ENCODE measurements at regions not wholly inside any gene's neighbourhood (a gene's known extent, or its start where the extent isn't known, plus 50 kb on each side); places are given as distances from the start of the nearest gene placed in this dataset.

DNA sequence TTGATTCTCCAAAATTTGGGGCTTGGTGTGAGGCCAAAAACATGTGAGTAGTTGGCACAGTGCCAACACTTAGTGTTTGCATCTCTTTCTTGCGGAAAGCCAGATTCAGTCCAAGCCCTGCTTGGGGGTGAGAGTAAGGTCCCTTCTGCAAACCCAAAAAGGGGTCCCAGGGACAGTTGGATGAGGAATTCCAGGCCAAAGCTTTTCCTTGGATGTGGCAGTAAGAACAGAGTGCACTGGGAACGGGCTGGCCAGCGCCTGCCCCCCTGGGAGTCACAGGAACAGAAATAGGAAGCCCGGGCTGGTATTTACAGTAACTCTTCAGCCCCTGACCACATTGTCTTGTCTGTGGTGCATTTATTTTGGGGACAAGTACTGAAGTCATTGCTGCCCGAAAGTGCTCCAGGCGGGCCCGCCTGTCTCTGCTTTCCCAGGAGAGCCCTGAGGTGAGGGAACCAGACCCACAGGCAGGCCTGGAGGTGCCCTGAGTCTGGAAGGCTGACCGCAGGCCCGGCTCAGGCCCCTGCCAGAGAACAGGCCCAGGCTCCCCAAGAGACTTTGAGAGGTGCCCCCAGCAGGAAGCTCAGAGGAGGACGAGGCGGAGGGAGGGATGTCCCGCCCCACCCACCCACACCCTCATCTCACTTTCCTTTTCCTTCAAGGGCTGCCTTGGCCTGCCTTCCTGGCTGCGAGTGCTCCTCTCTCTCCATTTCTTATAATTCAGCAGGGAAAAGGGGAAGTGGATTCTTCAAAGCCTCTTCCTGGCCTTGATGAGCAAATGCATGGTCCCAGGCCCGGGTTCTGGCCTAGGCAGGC is 218.4 kb downstream of the MAFB start:
- no peak for TF ChIP-seq POLR2A (IDR thresholded peaks at IDR 0.05; ENCODE audit: low read depth, low read length)
- TF ChIP-seq TAF1 (IDR thresholded peaks at IDR 0.05; ENCODE audit: low read depth, low read length): no peak
- no peak for TF ChIP-seq POLR2AphosphoS5 (IDR thresholded peaks at IDR 0.05; ENCODE audit: low read depth, low read length)
- TF ChIP-seq PAX5 (IDR thresholded peaks at IDR 0.05; ENCODE audit: insufficient read depth, low read length, severe bottlenecking): no peak
- TF ChIP-seq SPI1 (IDR thresholded peaks at IDR 0.05; ENCODE audit: low read depth, low read length): peak; percentile 43
- TF ChIP-seq POU2F2 (IDR thresholded peaks at IDR 0.05; ENCODE audit: low read depth, low read length): no peak
- DNase-seq (ENCODE audit: insufficient read length, low spot score): no peak
- no peak for FAIRE-seq

DNA sequence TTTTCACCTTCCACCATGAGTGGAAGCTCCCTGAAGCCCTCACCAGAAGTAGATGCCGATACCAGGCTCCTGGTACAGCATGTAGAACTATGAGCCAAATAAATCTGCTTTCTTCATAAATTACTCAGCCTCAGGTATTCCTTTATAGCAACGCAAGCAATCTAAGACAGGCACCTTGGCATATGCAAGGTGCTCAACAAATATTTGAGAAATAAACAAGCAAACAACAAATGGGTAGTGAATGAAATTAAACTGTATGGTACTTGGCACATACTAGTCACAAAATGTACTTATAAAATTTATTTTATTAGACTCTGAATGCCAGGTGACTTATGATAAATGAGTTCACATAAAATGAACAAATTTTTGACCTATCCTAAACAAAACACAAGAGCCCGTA is 220.3 kb downstream of the MAFB start:
- DNase-seq (ENCODE audit: insufficient read length, low spot score) (no peak), FAIRE-seq (no peak)
- TF ChIP-seq POU2F2 (IDR thresholded peaks at IDR 0.05; ENCODE audit: low read depth, low read length) (no peak), POLR2AphosphoS5 (IDR thresholded peaks at IDR 0.05; ENCODE audit: low read depth, low read length) (no peak), POLR2A (IDR thresholded peaks at IDR 0.05; ENCODE audit: low read depth, low read length) (no peak), SPI1 (IDR thresholded peaks at IDR 0.05; ENCODE audit: low read depth, low read length) (no peak), PAX5 (IDR thresholded peaks at IDR 0.05; ENCODE audit: insufficient read depth, low read length, severe bottlenecking) (no peak), TAF1 (IDR thresholded peaks at IDR 0.05; ENCODE audit: low read depth, low read length) (no peak)

DNA sequence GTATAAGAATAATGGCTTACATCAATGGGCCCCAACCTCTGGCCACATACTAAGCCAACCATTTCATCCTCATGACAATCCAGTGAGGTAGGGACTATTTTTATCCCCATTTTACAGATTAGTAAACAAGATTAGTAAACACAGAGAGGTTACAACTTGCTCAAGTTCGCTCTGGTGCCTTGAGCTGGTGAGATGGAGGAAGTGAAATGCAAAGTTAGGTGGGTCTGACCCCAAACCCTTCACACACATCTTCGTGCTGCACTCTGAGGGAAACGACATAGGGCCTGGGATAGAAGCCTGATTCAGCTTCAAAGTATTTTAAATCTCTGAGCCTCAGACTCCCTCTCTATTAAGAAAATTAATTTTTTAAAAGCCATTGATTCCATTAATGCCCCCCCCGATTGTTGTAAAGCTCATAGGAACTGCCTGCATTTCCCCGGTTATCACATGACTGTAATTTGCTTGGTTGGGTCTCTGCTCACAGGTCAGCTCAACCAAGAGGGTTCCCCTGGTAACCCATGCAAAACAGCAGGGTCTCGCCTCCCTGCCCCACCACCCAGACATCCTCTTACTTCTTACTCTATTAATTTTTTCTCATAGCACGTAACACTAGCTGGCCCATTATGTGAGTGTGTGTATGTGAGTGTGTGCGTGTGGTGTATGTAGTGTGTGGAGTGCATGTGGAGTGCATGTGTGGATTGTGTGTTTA is 221.2 kb downstream of the MAFB start:
- TF ChIP-seq POLR2AphosphoS5 (IDR thresholded peaks at IDR 0.05; ENCODE audit: low read depth, low read length) (no peak), SPI1 (IDR thresholded peaks at IDR 0.05; ENCODE audit: low read depth, low read length) (no peak)
- no peak for FAIRE-seq
- DNase-seq (ENCODE audit: insufficient read length, low spot score): no peak

DNA sequence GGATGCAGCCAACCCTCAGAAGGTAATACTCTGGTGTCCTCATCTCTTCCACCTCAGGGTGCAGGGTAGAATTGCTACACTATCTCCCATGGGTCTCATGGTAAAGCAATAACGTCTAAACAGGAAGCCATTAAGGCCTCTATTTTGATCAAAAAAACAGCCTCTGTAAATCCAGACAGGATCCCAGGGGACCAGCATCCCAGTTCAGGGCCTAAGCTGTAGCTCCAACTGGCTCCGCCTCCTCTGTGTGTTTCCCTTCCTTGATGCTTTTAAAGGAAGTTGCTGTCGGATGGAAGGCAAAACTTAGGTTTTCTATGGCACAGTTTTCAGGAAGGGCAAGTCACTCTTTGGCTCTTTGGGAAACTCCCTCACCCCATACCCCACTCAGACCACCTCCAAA is 222.0 kb downstream of the MAFB start:
- FAIRE-seq (no peak), DNase-seq (ENCODE audit: insufficient read length, low spot score) (no peak)
- TF ChIP-seq POLR2AphosphoS5 (IDR thresholded peaks at IDR 0.05; ENCODE audit: low read depth, low read length) (no peak), PAX5 (IDR thresholded peaks at IDR 0.05; ENCODE audit: insufficient read depth, low read length, severe bottlenecking) (no peak), SPI1 (IDR thresholded peaks at IDR 0.05; ENCODE audit: low read depth, low read length) (no peak), POU2F2 (IDR thresholded peaks at IDR 0.05; ENCODE audit: low read depth, low read length) (no peak), TAF1 (IDR thresholded peaks at IDR 0.05; ENCODE audit: low read depth, low read length) (no peak)

DNA sequence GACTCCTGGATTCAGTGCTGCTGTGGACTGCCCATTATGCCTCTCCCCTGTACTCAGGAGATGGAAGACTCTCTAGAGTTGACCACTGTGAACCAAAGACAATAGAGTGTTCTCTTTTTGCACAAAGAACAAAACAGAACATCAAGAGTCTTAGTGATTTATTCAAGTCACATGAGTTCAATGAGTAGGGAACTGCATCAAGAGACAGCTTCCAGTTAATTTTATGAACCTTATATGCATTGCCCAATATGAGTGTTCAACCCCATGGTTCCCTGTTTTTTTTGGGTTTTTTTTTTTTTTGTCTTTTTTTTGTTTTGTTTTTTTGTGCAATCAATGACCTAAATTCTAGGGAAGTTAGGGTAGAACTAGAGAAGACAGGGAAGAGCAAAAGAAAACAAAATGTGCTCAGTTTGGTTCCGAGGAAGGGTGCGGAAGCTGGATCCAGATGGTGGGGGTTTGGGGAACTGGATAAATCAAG is 224.3 kb downstream of the MAFB start:
- no peak for DNase-seq (ENCODE audit: insufficient read length, low spot score)
- TF ChIP-seq POLR2A (IDR thresholded peaks at IDR 0.05; ENCODE audit: low read depth, low read length) (no peak), POU2F2 (IDR thresholded peaks at IDR 0.05; ENCODE audit: low read depth, low read length) (no peak), TAF1 (IDR thresholded peaks at IDR 0.05; ENCODE audit: low read depth, low read length) (no peak), PAX5 (IDR thresholded peaks at IDR 0.05; ENCODE audit: insufficient read depth, low read length, severe bottlenecking) (no peak), SPI1 (IDR thresholded peaks at IDR 0.05; ENCODE audit: low read depth, low read length) (no peak), POLR2AphosphoS5 (IDR thresholded peaks at IDR 0.05; ENCODE audit: low read depth, low read length) (no peak)
- FAIRE-seq: no peak

DNA sequence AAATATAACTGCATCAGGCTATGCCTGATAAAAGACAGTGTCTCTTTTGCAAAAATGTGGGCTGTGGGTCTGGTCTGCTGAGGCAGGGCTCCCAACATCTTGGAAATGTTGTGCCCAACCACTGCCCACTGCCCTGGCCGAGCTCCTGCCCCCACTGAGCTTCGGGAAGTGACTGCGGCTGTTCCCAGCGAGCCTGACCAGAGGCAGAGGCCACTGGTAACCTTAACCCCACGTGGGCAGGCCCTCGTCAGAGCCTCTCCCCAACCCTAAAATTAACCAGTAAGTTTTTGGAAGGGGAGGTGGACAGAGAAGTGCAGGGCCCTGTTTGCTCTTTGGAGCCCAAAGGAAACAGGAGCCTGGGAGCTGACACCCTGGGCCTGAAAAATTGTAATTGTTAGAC is 225.9 kb downstream of the MAFB start:
- FAIRE-seq (no peak), DNase-seq (ENCODE audit: insufficient read length, low spot score) (no peak)
- no peak for TF ChIP-seq SPI1 (IDR thresholded peaks at IDR 0.05; ENCODE audit: low read depth, low read length)
- TF ChIP-seq POU2F2 (IDR thresholded peaks at IDR 0.05; ENCODE audit: low read depth, low read length): no peak
- TF ChIP-seq POLR2AphosphoS5 (IDR thresholded peaks at IDR 0.05; ENCODE audit: low read depth, low read length): no peak
- no peak for TF ChIP-seq TAF1 (IDR thresholded peaks at IDR 0.05; ENCODE audit: low read depth, low read length)
- no peak for TF ChIP-seq POLR2A (IDR thresholded peaks at IDR 0.05; ENCODE audit: low read depth, low read length)
- TF ChIP-seq PAX5 (IDR thresholded peaks at IDR 0.05; ENCODE audit: insufficient read depth, low read length, severe bottlenecking): no peak

DNA sequence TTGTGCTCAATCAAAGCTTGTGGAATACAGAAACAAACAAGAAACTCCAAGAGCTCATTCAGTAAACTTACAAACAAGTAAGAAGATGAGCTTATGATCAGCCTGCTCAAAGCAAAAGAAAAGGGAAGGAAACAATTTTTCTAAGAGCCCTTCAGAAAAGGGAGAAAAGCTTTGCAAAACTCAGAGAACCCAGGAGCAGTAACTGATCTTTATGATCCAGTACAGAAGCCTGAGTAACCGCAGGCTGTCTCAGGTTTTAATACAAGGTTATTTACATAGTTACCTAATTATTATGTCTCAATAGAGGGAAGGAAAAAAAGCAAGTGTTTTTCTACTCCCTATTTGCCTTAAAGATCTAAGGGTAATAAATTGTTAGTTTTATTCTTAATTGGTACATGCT is 226.5 kb downstream of the MAFB start:
- FAIRE-seq: no peak
- TF ChIP-seq POU2F2 (IDR thresholded peaks at IDR 0.05; ENCODE audit: low read depth, low read length): no peak
- no peak for TF ChIP-seq SPI1 (IDR thresholded peaks at IDR 0.05; ENCODE audit: low read depth, low read length)
- no peak for TF ChIP-seq PAX5 (IDR thresholded peaks at IDR 0.05; ENCODE audit: insufficient read depth, low read length, severe bottlenecking)
- TF ChIP-seq TAF1 (IDR thresholded peaks at IDR 0.05; ENCODE audit: low read depth, low read length): no peak
- no peak for TF ChIP-seq POLR2A (IDR thresholded peaks at IDR 0.05; ENCODE audit: low read depth, low read length)
- TF ChIP-seq POLR2AphosphoS5 (IDR thresholded peaks at IDR 0.05; ENCODE audit: low read depth, low read length): no peak
- DNase-seq (ENCODE audit: insufficient read length, low spot score): no peak

DNA sequence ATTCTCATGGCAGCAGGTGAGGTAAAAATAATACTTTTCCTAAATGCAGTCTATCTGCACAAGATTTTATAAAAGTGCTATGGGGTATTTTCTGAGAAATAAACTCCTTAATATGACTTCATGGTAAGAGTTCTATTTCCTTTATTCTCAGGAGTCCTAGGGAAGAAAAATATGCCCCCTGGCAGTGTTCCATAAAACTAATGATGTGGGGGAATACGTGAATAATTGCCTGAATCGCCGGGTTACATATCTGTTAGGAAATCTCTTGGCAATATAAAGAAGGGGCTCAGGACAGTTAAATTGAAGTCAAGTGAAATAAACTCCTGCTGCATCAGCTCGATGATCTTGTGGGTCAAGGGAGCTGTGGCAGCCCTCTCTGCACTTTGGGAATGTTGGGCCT is 229.7 kb downstream of the MAFB start:
- DNase-seq (ENCODE audit: insufficient read length, low spot score): no peak
- no peak for FAIRE-seq
- TF ChIP-seq POLR2AphosphoS5 (IDR thresholded peaks at IDR 0.05; ENCODE audit: low read depth, low read length) (no peak), TAF1 (IDR thresholded peaks at IDR 0.05; ENCODE audit: low read depth, low read length) (no peak), SPI1 (IDR thresholded peaks at IDR 0.05; ENCODE audit: low read depth, low read length) (no peak), PAX5 (IDR thresholded peaks at IDR 0.05; ENCODE audit: insufficient read depth, low read length, severe bottlenecking) (no peak), POLR2A (IDR thresholded peaks at IDR 0.05; ENCODE audit: low read depth, low read length) (no peak), POU2F2 (IDR thresholded peaks at IDR 0.05; ENCODE audit: low read depth, low read length) (no peak)

DNA sequence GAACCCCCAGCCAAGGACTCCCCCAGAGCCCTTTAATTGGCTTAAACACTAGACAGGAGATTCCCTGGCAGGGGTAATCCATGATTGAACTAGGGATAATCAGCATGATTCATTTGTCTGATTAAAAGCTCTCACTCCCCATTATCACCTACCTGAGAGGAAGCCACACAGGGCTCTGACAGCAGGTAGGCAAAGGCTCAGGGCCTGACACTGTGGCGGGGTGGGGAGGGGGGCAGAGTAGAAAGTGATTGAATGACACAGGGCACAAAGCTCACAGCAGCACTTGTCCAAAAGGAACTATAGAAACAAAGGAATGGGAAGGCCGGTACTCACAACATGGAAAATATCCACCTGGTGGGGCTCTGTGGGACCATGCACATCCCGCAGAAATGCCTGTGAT is 231.6 kb downstream of the MAFB start:
- TF ChIP-seq POLR2AphosphoS5 (IDR thresholded peaks at IDR 0.05; ENCODE audit: low read depth, low read length) (no peak), POU2F2 (IDR thresholded peaks at IDR 0.05; ENCODE audit: low read depth, low read length) (no peak), TAF1 (IDR thresholded peaks at IDR 0.05; ENCODE audit: low read depth, low read length) (no peak), SPI1 (IDR thresholded peaks at IDR 0.05; ENCODE audit: low read depth, low read length) (no peak), POLR2A (IDR thresholded peaks at IDR 0.05; ENCODE audit: low read depth, low read length) (no peak), PAX5 (IDR thresholded peaks at IDR 0.05; ENCODE audit: insufficient read depth, low read length, severe bottlenecking) (no peak)
- FAIRE-seq: no peak
- no peak for DNase-seq (ENCODE audit: insufficient read length, low spot score)

All from GM12891 (cell line).